ENCODE measurements at regions not wholly inside any gene's neighbourhood (a gene's known extent, or its start where the extent isn't known, plus 50 kb on each side); places are given as distances from the start of the nearest gene placed in this dataset.
"Not testable (repeated sequence)": the region's sequence is repeated elsewhere in the genome, so short reads cannot be mapped to it uniquely, and the experiment has no call there.

GRCh38 chr2:90290701-90291100, 1599.2 kb downstream of the RPIA start:
- TF ChIP-seq POLR2A (IDR thresholded peaks at IDR 0.05; ENCODE audit: low read length); GATA1 (IDR thresholded peaks at IDR 0.05; ENCODE audit: low read depth, low read length): not testable (repeated sequence)
